ENCODE measurements at regions not wholly inside any gene's neighbourhood (a gene's known extent, or its start where the extent isn't known, plus 50 kb on each side); places are given as distances from the start of the nearest gene placed in this dataset.

- H3K4me3 ChIP-seq = no peak overlapping the region
- peak overlapping the region; percentile 48 for H3K4me2 ChIP-seq
- 35% methylated on average over 4 of the region's 4 CpGs for WGBS (ENCODE audit: low lambda C conversion rate, missing lambda C conversion rate)
- no peaks in the 10 kb centered on the region for H4K20me1 ChIP-seq (ENCODE audit: insufficient read depth, poor library complexity, severe bottlenecking)
- no peaks in the 10 kb centered on the region for H3K79me2 ChIP-seq
- no peaks in the 10 kb centered on the region for H3K9me3 ChIP-seq (ENCODE audit: low read depth)
- no peak for TF ChIP-seq EZH2phosphoT487 (IDR thresholded peaks at IDR 0.05; ENCODE audit: low read depth, severe bottlenecking, unreplicated experiment)
- TF ChIP-seq EZH2 (IDR thresholded peaks at IDR 0.05; ENCODE audit: borderline replicate concordance) = no peak
- TF ChIP-seq CTCF (IDR thresholded peaks at IDR 0.05; ENCODE audit: poor library complexity) = no peak
- peak overlapping the region; percentile 76 for H3K27ac ChIP-seq
- no peak overlapping the region for H2AFZ ChIP-seq
- DNase-seq (ENCODE audit: low spot score) = peak; percentile 39
- no peaks in the 10 kb centered on the region for H3K9me2 ChIP-seq (replicated peaks; ENCODE audit: insufficient read depth)
- no peaks in the 10 kb centered on the region for H3K27me3 ChIP-seq
- H3K4me1 ChIP-seq (ENCODE audit: insufficient read depth) = peaks cover 14% of the 10 kb centered on the region
- H3K36me3 ChIP-seq (replicated peaks; ENCODE audit: insufficient read depth, low read depth) = no peaks in the 10 kb centered on the region
These were observed 135.5 kb downstream of the KLF5 start for GRCh38 chr13:73194310-73194709.

- Histone ChIP-seq H3K9me3 (ENCODE audit: low read depth) (no peaks in the 10 kb centered on the region), H3K79me2 (no peaks in the 10 kb centered on the region), H3K27ac (peak overlapping the region; percentile 76), H3K27me3 (no peaks in the 10 kb centered on the region), H3K4me1 (ENCODE audit: insufficient read depth) (peaks cover 14% of the 10 kb centered on the region), H4K20me1 (ENCODE audit: insufficient read depth, poor library complexity, severe bottlenecking) (no peaks in the 10 kb centered on the region), H3K4me2 (peak overlapping the region; percentile 48), H3K36me3 (replicated peaks; ENCODE audit: insufficient read depth, low read depth) (no peaks in the 10 kb centered on the region), H3K4me3 (no peak overlapping the region), H2AFZ (no peak overlapping the region), H3K9me2 (replicated peaks; ENCODE audit: insufficient read depth) (no peaks in the 10 kb centered on the region)
- DNase-seq (ENCODE audit: low spot score) = no peak
- 100% methylated on average over 1 of the region's 1 CpG for WGBS (ENCODE audit: low lambda C conversion rate, missing lambda C conversion rate)
- TF ChIP-seq EZH2phosphoT487 (IDR thresholded peaks at IDR 0.05; ENCODE audit: low read depth, severe bottlenecking, unreplicated experiment) = no peak
- TF ChIP-seq EZH2 (IDR thresholded peaks at IDR 0.05; ENCODE audit: borderline replicate concordance) = no peak
- no peak for TF ChIP-seq CTCF (IDR thresholded peaks at IDR 0.05; ENCODE audit: poor library complexity)
These were observed 134.7 kb downstream of the KLF5 start for GRCh38 chr13:73193554-73193953.

DNA sequence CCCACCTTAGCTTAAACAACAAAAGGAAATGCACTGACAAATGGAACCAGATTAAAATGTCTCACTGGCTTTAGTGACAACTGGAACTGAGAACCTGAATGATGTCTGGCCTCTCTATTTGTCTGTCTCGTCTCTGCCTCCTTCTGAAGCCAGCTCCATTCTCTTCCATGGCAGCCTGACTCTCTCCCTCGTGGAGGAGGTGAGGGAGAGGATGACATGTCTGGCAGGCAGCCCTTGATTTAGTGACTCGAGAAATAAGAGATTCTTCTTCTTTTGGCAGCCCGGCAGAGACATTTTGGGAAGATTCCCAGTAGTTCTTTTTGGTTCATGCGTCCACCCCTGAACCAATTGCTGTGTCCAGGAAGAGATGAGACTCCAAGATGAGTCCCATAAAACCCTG, 131.7 kb downstream of the KLF5 start:
- Histone ChIP-seq H3K79me2 (no peaks in the 10 kb centered on the region), H3K9me3 (ENCODE audit: low read depth) (no peaks in the 10 kb centered on the region), H2AFZ (no peak overlapping the region), H3K36me3 (replicated peaks; ENCODE audit: insufficient read depth, low read depth) (no peaks in the 10 kb centered on the region), H3K4me1 (ENCODE audit: insufficient read depth) (peaks cover 14% of the 10 kb centered on the region), H3K9me2 (replicated peaks; ENCODE audit: insufficient read depth) (no peaks in the 10 kb centered on the region), H3K4me2 (no peak overlapping the region), H3K4me3 (no peak overlapping the region), H3K27ac (no peak overlapping the region), H3K27me3 (no peaks in the 10 kb centered on the region), H4K20me1 (ENCODE audit: insufficient read depth, poor library complexity, severe bottlenecking) (no peaks in the 10 kb centered on the region)
- DNase-seq (ENCODE audit: low spot score) = no peak
- WGBS (ENCODE audit: low lambda C conversion rate, missing lambda C conversion rate) = 83% methylated on average over 5 of the region's 5 CpGs
- TF ChIP-seq EZH2 (IDR thresholded peaks at IDR 0.05; ENCODE audit: borderline replicate concordance) = no peak
- TF ChIP-seq EZH2phosphoT487 (IDR thresholded peaks at IDR 0.05; ENCODE audit: low read depth, severe bottlenecking, unreplicated experiment) = no peak
- TF ChIP-seq CTCF (IDR thresholded peaks at IDR 0.05; ENCODE audit: poor library complexity) = no peak

DNA sequence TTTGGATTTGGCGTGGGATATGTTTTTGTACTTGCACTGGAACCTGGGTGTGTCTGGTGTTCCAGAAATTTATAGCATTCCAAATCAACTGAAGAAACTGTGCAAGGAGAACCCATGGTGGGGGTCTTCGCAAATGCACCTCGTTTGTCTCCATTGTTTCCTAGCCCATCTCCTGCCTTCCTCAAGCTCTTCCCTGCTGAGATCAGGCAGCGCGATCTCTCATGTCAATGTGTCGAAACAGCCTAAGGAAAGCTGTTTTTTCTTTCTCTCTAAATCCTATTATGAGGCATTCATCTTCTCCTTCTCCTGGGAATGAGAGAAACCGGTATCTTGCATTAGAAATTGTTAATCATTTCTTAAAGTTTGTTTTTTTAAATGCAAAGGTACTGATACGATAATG, 131.0 kb downstream of the KLF5 start:
- Histone ChIP-seq H3K27ac (peak overlapping the region; percentile 7), H3K9me3 (ENCODE audit: low read depth) (no peaks in the 10 kb centered on the region), H3K4me3 (no peak overlapping the region), H3K4me1 (ENCODE audit: insufficient read depth) (peaks cover 13% of the 10 kb centered on the region), H3K27me3 (no peaks in the 10 kb centered on the region), H2AFZ (no peak overlapping the region), H3K36me3 (replicated peaks; ENCODE audit: insufficient read depth, low read depth) (no peaks in the 10 kb centered on the region), H3K9me2 (replicated peaks; ENCODE audit: insufficient read depth) (no peaks in the 10 kb centered on the region), H4K20me1 (ENCODE audit: insufficient read depth, poor library complexity, severe bottlenecking) (no peaks in the 10 kb centered on the region), H3K79me2 (no peaks in the 10 kb centered on the region), H3K4me2 (no peak overlapping the region)
- DNase-seq (ENCODE audit: low spot score) = no peak
- 64% methylated on average over 8 of the region's 8 CpGs for WGBS (ENCODE audit: low lambda C conversion rate, missing lambda C conversion rate)
- TF ChIP-seq EZH2phosphoT487 (IDR thresholded peaks at IDR 0.05; ENCODE audit: low read depth, severe bottlenecking, unreplicated experiment) = no peak

Data from hepatocyte (in vitro differentiated cells).